GM12878 (cell line): ENCODE measurements at regions not wholly inside any gene's neighbourhood (a gene's known extent, or its start where the extent isn't known, plus 50 kb on each side); places are given as distances from the start of the nearest gene placed in this dataset.
A peak's percentile ranks its signal among the peaks of the same experiment; 100 is the strongest.
"Not testable (repeated sequence)": the region's sequence is repeated elsewhere in the genome, so short reads cannot be mapped to it uniquely, and the experiment has no call there.

Source experiments
- ATAC-seq: fragments of 200-7000 bp; cut with Tn5 transposase; 3 replicates; pipeline ENCODE4 v1.9.1; 2020; ENCODE audit warnings: mild to moderate bottlenecking, moderate library complexity
- BruUV-seq: library from RNA; stranded (reverse); fragments of 400-500 nt; replicated peaks from 2 replicates; lab custom pipeline; 2021; lab: Mats Ljungman, UMichigan
- CTCF ChIA-PET: fragments of 300-600 bp; sonication (Branson Sonifier 250); formaldehyde crosslinking; extraction: SDS; loops from one replicate; lab custom pipeline; 2021; ENCODE audit warnings: inconsistent platforms; lab: Yijun Ruan, JAX
- POLR2A ChIA-PET: fragments of 350-600 bp; formaldehyde crosslinking; extraction: SDS; loops from one replicate; lab custom pipeline; 2021; ENCODE audit warnings: inconsistent platforms; lab: Charles Lee
- RAD21 ChIA-PET: fragments of 300-600 bp; sonication (Branson Sonifier 250); formaldehyde crosslinking; loops from one replicate; lab custom pipeline; 2023; ENCODE audit warnings: antibody characterized with exemption; ENCODE audit not compliant: unreplicated experiment; lab: Charles Lee
- SMC1A ChIA-PET: fragments of 300-600 bp; sonication (Branson Sonifier 250); formaldehyde crosslinking; loops from one replicate; lab custom pipeline; 2023; ENCODE audit not compliant: unreplicated experiment, uncharacterized antibody; lab: Charles Lee
- DNase-seq: peaks from one replicate; pipeline ENCODE4 v3.0.0-alpha.2; 2011; ENCODE audit warnings: low read depth, low spot score
- FAIRE-seq: peaks from 3 replicates; lab custom pipeline; 2011; peaks lifted over from hg19 to GRCh38; lab: Jason Lieb, UNC
- H2AFZ ChIP-seq: 2 replicates; pipeline ENCODE4 v1.6.0; 2011; ENCODE audit warnings: low read depth, low read length, control low read depth; ENCODE audit not compliant: control insufficient read depth
- H3K27ac ChIP-seq: 2 replicates; pipeline ENCODE4 v1.5.1; 2011; ENCODE audit warnings: control low read depth; ENCODE audit not compliant: control insufficient read depth, insufficient read depth
- H3K27me3 ChIP-seq, 2 experiments: replicated peaks in 1 of 2; 2 replicates each; pipeline versions ENCODE4 v1.6.0 to v1.6.1; 2011; ENCODE audit warnings: low read length in 1 of 2; ENCODE audit not compliant: control insufficient read depth in 2 of 2, insufficient read depth in 2 of 2
- H3K36me3 ChIP-seq, 2 experiments: 2 replicates each; pipeline ENCODE4 v1.5.1; 2011; ENCODE audit warnings: low read length in 1 of 2; ENCODE audit not compliant: control insufficient read depth in 2 of 2, insufficient read depth in 2 of 2
- H3K4me1 ChIP-seq: 2 replicates; pipeline ENCODE4 v1.6.1; 2011; ENCODE audit warnings: mild to moderate bottlenecking, low read length, moderate library complexity, mixed read lengths; ENCODE audit not compliant: control insufficient read depth, insufficient read depth
- H3K4me2 ChIP-seq: 2 replicates; pipeline ENCODE4 v1.6.0; 2011; ENCODE audit warnings: control low read depth; ENCODE audit not compliant: control insufficient read depth, insufficient read depth
- H3K4me3 ChIP-seq: fragments of 200-600 bp; sonication (generic); 2 replicates; pipeline ENCODE4 v1.5.1; 2016
- H3K79me2 ChIP-seq: 2 replicates; pipeline ENCODE4 v1.6.0; 2011; ENCODE audit warnings: low read length; ENCODE audit not compliant: control insufficient read depth, insufficient read depth
- H3K9ac ChIP-seq: 2 replicates; pipeline ENCODE4 v1.8.0; 2011; ENCODE audit warnings: low read length, control low read depth, mixed read lengths; ENCODE audit not compliant: control insufficient read depth, insufficient read depth
- H3K9me3 ChIP-seq: replicated peaks from 3 replicates; pipeline ENCODE4 v1.5.1; 2011; ENCODE audit warnings: mild to moderate bottlenecking, low read length; ENCODE audit not compliant: control insufficient read depth, insufficient read depth
- H4K20me1 ChIP-seq: 2 replicates; pipeline ENCODE4 v1.6.0; 2011; ENCODE audit not compliant: control insufficient read depth, insufficient read depth
- WGBS: methylation state at CpG from one replicate; pipeline ENCODE4 v1.1.6; 2016; ENCODE audit warnings: low lambda C conversion rate; ENCODE audit not compliant: insufficient replicate concordance, insufficient coverage; ENCODE audit errors: missing lambda C conversion rate; 5-methylcytosine and 5-hydroxymethylcytosine counted together
- in situ Hi-C: fragments of 300-500 bp; cut with MboI; formaldehyde crosslinking; loops from 9 replicates; pipeline ENCODE4 v1.14.3; 2018; ENCODE audit warnings: mixed read lengths
- intact Hi-C: fragments of 100-400 bp; cut with micrococcal nuclease; formaldehyde crosslinking; loops from one replicate; pipeline ENCODE4 v1.14.2; 2022; ENCODE audit not compliant: unreplicated experiment

DNA sequence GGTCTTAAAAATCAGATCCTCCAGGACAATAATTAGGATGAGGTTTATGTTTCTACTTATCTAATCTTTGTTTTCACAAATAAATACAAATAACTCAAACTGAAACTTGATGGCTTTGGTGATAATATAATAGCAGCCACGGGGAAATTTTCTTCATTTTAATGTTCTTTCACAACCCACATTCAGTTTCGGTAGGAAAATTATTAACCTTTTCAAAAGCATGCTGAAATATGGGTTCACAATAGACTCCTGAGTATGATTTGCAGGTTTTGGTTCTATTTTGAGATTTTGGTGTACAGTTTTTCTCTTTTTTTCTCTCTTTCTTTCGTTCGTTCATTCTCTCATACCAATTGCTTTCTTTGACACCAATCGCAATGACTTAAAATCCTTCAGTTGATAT lies 233.9 kb upstream of the PLGLB2 start:
- CTCF ChIA-PET, H3K79me2 ChIP-seq, H3K4me3 ChIP-seq, H3K36me3 ChIP-seq, in situ Hi-C loops, H3K9me3 ChIP-seq, H3K27me3 ChIP-seq, H3K27ac ChIP-seq, H4K20me1 ChIP-seq, H2AFZ ChIP-seq, SMC1A ChIA-PET, H3K9ac ChIP-seq, BruUV-seq, intact Hi-C loops, DNase-seq, H3K4me1 ChIP-seq, POLR2A ChIA-PET, RAD21 ChIA-PET, H3K4me2 ChIP-seq: not testable (repeated sequence)
- peak; percentile 52 for FAIRE-seq
- 0% methylated on average over 2 of the region's 5 CpGs for WGBS
- peak; percentile 69 for ATAC-seq

DNA sequence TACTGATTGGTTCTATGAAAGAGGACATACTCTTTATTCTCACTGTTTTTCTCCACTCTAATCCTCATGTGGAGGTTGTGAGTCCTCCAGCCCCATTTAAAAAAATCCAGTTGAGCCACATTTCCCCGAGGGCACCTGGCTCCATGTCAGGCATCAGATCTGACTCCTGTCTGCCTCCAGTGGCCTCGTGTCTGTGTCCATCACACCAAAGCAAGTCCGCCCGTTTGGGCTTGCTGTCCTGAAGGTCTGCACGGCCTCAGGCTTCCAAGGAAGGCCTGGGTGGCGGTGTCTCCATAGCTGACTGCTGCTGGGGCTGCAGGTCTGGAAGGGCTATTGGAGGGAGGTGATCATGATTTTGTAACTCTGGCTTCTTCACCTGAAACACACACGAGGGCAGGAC lies 233.4 kb upstream of the PLGLB2 start:
- H2AFZ ChIP-seq, H3K4me2 ChIP-seq, H3K27me3 ChIP-seq, H3K9ac ChIP-seq, BruUV-seq, H3K27ac ChIP-seq, POLR2A ChIA-PET, RAD21 ChIA-PET, DNase-seq, in situ Hi-C loops, SMC1A ChIA-PET, H3K9me3 ChIP-seq, H4K20me1 ChIP-seq, CTCF ChIA-PET, H3K4me1 ChIP-seq, intact Hi-C loops, FAIRE-seq, H3K4me3 ChIP-seq, H3K79me2 ChIP-seq, H3K36me3 ChIP-seq: not testable (repeated sequence)
- WGBS, result 0% methylated on average over 1 of the region's 7 CpGs
- 0 out of 3 replicates have a peak, but pooled peaks have one; percentile 2 for ATAC-seq

DNA sequence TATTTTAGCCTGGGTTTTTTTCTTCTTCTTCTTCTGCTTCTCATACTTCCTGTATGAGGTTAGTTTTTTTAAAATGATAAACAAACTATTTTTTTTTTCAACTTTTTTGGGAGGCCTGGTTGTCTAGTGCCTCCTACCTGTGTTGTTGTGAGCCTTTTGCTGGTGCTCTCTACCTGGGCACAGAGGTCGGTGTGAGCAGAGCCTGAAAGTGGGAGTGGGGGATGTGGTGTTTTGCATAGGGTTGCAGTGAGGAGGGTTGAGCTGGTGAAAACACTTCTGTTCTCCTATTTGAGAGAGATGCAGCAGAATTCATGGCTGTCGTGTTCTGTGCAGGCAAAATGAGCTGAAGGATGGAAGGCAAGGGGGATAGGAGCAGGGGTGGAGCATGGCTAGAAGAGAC lies 232.7 kb upstream of the PLGLB2 start:
- H4K20me1 ChIP-seq, SMC1A ChIA-PET, H2AFZ ChIP-seq, POLR2A ChIA-PET, H3K4me1 ChIP-seq, CTCF ChIA-PET, H3K79me2 ChIP-seq, BruUV-seq, H3K4me2 ChIP-seq, H3K4me3 ChIP-seq, FAIRE-seq, H3K36me3 ChIP-seq, H3K9me3 ChIP-seq, in situ Hi-C loops, DNase-seq, H3K27me3 ChIP-seq, H3K9ac ChIP-seq, RAD21 ChIA-PET, H3K27ac ChIP-seq, intact Hi-C loops: not testable (repeated sequence)
- peak; percentile 12; the same call in 1 of the 3 replicates for ATAC-seq
- WGBS, result 30% methylated on average over 2 of the region's 2 CpGs

DNA sequence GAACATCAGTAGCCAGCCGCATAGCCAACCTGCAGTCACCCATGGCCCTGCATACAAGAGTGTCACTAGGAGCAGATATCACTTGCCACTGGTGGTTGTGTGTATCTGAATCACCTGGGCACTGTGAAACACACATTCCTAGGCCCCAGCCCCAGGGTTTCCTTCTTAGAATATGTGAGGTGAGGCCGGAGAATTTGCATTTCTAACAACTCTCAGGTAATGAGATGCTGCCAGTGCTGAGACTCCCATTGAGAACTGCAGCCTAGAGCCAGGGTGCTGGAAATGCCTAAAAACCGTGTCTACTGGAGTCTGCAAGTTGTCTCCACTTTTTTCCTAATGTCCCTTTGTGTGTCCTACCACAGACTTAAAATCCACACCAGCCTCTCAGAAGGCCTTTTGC lies 232.0 kb upstream of the PLGLB2 start:
- DNase-seq, SMC1A ChIA-PET, H3K27ac ChIP-seq, BruUV-seq, H3K9me3 ChIP-seq, FAIRE-seq, H3K27me3 ChIP-seq, ATAC-seq, H3K4me1 ChIP-seq, H3K79me2 ChIP-seq, RAD21 ChIA-PET, H3K4me2 ChIP-seq, in situ Hi-C loops, intact Hi-C loops, H2AFZ ChIP-seq, CTCF ChIA-PET, H3K4me3 ChIP-seq, H3K36me3 ChIP-seq, H3K9ac ChIP-seq, H4K20me1 ChIP-seq, POLR2A ChIA-PET: not testable (repeated sequence)
- no CpG with 5 or more reads among the region's 3 CpGs for WGBS
